ENCODE measurements at regions not wholly inside any gene's neighbourhood (a gene's known extent, or its start where the extent isn't known, plus 50 kb on each side); places are given as distances from the start of the nearest gene placed in this dataset.

- DNase-seq: no peak
Measured at GRCh38 chr17:70820276-70820675, 650.9 kb downstream of the KCNJ2 start.

DNA sequence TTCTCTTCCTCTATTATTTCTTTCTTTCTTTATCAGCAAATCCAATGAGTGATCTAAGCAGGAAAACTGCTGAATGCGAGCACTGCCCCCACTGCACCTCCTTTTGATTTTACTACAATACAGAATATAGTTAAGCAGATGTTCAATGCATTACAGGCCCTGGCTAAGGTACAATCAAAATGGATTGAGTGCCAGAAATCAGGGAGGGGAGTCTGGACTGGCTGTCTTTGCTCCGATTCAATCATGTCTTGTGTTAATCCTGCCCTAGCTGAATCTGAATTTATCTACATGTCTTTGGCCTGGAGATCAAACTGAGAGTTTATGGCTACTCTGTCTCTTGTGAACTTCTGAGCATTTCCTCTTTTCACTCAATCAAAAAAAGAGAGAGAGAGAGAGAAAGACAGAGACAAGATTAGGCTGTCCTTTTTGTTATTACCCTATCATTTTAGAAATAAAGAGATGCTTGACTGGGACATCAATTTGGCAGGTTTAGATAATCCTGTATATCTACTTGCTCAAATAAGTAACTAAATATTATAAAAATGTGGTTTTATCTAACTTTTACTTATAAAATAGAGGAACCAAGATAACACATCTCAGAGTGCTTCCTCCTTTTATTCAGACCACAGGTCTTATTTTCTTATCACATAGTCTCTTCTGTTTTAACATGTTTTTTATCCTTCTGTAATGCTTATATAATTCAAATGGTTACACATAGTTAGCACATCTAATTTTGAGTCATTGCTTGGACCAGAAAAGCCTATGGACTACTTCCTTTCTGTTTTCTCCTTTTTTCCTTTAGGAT is 656.2 kb downstream of the KCNJ2 start:
- no peak for DNase-seq

GRCh38 chr17:70829876-70830275 is 660.5 kb downstream of the KCNJ2 start:
- DNase-seq: no peak

DNA sequence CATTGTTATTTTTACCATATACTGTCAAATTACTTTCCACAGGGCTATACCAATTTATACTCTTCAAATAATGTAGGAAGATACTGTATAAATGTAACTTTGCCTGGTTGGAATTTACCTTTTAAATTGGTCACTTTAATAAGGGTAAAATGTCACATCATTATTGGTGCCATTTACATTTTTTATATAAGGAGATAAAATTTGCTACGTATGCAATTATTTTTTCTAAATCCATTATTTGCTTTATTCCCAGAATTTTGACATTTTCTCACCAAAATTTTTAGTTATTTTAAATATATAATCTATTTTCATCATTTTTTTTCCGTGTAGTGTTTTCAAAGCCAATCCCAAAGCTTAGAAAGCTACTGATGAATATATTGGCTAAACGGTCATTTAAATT is 664.7 kb downstream of the KCNJ2 start:
- no peak for DNase-seq

GRCh38 chr17:70848785-70849184 is 679.5 kb downstream of the KCNJ2 start:
- no peak for DNase-seq

DNA sequence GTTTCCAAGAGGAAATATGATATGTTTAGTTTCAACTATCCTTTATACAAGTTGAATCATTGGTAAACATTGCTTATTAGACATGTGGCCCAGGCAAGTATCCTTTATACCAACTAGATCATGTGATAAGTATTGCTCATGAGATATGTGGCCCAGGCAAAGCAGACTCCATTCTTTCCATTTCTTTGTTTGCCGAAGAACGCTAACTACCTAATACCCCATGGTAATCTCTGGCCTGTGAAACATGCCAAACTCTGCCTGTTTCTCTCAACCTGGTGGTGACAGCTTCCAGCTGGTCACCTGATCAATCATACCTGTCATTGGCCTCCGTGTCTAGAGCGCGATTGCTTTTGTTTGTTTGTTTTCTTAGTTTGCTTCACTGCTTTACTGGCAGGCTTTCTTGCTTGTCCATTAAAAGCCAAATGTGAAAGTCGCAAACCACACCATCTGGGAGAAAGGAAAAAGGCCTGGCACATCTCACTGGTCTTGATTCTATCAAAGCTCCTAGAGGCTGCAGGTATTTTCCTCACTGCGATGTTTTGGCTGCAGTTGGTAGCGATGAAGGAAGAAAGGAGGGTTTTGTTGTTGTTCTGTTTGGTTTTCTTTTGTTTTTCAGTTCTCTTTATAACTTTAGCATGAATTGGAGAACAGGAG is 686.2 kb downstream of the KCNJ2 start:
- no peak for DNase-seq

- no peak for DNase-seq
Measured at GRCh38 chr17:70857351-70857750, 688.0 kb downstream of the KCNJ2 start.

DNA sequence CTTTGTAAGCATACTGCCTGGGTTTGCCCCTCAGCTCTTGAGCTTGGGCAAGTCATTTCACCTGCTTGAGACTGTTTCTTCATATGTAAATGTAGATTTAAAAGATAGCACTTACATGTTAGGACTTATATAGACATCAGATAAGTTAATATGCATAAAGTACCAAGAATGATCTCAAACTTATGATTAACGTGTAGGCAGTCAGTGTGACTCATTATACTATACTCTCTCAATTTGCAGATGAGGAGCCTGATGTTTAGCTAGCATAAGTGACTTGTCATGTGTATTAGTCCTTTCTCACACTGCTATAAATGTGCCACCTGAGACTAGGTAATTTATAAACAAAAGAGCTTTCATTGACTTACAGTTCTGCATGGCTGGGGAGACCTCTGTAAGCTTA is 690.5 kb downstream of the KCNJ2 start:
- DNase-seq: no peak

GRCh38 chr17:70862295-70862694 is 693.0 kb downstream of the KCNJ2 start:
- no peak for DNase-seq

DNA sequence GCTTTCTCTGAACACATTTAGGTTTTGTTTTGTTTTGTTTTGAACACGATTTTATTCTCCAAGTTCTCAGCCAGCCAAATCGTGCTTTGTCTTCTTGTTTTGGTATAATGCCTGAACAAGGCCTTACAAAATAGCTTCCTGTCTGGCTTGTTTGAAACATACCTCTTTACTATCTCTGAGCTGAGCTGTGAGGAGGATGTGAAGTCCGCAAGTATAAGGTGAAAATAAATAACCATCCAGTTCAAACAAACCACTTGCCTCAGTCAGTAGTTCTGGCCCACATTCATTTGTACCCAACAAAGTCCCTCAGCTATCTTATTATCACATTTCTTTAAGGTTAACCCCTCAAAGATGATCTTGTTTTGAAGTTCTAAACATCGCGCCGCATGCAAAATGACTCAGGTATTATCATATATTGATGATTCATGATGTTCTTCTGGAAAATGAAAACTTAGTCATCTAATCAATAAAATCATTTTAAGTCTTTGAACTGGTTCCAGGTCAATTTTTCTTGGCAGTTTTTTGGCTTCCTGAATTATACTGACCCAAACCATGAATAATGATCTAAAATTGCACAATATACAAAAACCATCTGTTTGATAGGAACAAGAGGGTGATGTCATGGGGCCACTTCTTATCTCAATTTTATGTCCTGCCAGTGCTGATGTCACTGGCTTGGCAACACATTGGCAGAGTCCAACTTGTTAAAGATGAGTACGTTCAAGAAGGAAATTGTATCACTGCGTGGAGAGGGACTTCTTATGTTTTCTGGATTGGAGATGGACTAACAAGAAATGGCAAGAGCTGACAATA is 694.3 kb downstream of the KCNJ2 start:
- no peak for DNase-seq

DNA sequence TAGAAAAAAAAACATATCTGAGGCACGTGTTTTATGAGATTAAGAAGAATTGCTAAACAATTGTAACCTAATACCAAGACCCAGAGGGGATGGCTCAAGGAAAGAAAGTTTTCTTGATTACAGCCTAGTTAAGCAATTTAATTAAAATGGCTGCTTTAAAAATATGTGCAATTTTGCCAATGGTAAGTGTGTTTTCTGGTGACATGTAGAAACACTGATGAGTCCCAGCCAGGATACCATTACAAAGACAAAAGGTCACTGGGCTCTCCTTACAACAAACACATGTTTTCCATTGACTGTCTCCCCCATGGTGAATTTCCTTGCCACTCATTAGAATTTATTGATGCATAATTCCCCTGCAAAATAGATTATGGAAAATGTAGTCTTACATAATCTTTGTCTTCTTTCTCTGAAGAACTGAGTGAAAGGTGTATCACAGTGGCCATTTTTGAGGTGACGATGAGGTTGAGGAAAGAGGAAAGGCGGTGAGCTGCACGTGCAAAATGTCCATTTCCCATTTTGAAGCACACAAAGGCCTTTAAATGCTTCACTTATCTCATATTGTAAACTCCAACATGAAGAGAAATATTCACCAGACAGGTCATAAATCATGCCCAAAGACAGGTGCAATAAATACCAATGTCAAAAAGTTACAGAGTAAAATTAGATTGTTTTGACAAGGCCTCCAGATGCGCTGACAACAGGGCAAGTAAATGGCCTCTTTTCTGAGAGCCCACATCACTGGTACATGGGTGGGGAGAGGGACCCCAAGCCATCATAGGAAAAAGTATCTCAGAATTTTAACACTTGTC is 696.9 kb downstream of the KCNJ2 start:
- no peak for DNase-seq

- DNase-seq: no peak
Measured at GRCh38 chr17:70868149-70868548, 698.8 kb downstream of the KCNJ2 start.

DNA sequence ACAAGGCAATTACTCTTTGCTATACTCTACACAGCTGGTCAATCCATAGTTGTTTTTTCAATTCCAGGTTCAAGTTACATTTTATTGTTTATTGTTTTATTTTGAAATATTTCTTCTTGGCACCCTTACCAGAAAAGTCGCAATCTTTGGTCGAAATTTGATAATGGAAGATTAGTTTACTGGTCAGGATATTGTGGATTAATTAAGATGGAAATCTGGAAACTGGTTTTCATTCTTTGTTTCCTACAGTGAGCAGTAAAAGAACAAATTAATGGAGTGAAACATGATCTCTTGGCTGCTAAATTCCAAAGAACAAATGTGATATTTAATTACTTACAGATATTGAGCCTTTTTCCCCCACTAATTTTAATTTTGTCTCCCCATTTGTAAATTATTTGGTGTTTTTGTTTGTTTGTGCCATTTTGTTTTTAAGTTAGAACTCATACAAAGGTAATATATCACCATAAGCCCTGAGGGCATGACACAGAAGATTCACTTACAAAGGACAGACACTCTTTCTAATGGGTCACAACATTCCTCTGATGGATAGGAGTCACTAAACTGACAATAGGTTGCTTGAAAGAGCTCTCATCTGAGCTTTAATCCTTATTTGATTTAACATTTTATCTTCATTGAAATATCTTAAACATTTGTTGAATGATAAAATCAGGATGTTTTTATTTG is 700.2 kb downstream of the KCNJ2 start:
- no peak for DNase-seq

GRCh38 chr17:70871180-70871818 is 702.0 kb downstream of the KCNJ2 start:
- no peak for DNase-seq

GRCh38 chr17:70872103-70872502 is 702.8 kb downstream of the KCNJ2 start:
- no peak for DNase-seq

DNA sequence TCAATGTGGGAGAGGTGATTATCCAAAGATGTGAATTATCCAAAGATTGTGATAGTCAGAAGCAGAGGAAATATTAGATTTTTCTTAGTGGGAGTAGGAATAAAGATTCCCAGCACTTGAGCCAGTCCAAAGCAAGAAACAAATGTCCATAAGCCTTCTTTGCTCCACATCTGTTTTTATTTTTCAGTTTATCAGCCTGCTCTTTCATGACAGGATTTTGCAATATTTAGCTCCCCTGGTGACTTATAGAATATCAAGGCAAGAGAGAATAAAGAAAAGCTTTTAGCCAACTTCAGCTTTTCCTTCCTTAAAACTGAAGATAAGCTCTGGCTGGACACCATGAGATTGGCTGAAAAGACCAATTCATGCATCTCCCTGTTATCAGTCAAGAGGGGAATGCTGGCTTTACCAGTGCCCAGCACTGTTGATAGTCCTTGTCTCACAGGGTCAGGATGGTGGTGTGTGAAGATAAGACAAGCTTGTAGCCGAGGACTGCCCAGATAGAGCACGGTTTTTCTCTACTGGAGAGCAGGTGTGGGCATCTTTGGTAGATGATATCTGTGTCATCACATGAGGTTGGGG is 706.5 kb downstream of the KCNJ2 start:
- no peak for DNase-seq

DNA sequence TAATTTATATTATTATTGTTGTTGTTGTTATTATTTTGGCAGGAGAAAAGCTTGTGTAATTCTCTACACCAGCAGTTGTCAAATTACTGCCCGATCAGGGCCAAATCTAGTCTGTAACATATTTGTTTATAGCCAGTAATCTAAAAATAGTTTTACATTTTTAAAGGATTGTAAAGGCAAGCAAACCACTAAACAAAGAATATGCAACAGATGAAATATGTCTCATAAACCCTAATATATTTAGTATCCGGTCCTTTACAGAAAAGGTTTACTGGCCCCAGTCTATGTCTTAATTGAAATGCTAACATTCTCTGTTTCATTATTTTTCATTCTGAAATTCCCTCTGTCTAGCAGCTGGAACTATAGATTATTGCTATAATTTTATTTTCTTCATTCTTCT is 709.5 kb downstream of the KCNJ2 start:
- no peak for DNase-seq

GRCh38 chr17:70879401-70879800 is 710.1 kb downstream of the KCNJ2 start:
- no peak for DNase-seq

DNA sequence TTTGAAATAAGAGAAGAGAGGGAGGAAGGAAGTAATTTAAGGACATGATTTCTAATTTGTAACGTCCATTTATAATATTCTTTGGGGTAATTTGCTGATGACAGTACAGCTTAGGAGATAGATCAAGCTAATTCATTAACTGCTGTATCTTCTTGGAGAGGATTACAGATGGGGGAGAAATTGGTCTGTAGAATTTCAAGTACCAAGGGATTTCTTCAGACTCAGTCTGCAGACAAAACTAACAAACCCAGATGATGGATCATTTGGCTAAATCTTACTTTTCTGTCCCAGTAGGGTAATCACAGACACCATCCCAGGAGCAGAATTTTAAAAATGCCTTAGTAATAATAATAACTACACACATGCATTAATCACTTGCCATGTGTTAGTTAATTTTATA is 711.8 kb downstream of the KCNJ2 start:
- no peak for DNase-seq

DNA sequence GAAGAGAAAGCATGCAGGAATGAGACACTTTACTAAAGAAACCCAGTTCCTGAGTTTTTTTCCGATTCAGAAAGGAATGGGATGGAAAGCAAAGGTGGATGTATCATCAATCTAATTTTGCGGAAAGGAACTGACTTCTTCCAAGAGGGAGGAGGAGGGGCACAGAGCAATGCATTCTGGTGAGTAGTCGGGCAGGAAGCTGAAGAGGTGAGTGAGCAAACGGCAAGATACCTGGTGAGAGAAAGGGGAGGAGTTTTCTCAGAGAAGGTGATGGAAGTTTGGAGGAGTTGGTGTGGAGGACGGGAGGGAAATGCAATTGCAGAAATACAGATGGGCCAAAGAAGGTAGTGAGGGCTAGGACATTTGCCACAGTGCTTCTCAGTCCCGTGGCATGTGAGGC is 713.2 kb downstream of the KCNJ2 start:
- DNase-seq: no peak

DNA sequence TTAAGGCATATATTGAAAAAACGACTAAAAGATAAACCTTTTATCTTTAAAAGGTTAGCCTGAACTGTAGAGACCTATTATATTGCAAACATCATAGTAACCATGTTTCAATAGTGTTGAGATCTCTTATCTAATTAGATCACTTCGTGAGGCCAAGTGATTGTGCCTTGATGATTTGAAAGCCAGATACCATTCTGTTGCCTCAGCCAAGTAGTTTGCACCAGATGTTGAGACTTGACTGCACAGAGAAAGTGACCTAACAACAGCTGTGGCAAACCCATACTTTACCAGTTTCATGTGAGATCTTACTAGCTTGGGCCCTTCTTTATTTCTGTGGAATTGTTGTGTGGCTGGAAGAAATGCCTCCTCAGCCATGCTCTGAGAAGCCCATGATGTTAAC is 717.3 kb downstream of the KCNJ2 start:
- no peak for DNase-seq

Measured in hippocampal formation (tissue), 2 donors.